Colonic mucosa (tissue), 4 donors: ENCODE measurements at regions not wholly inside any gene's neighbourhood (a gene's known extent, or its start where the extent isn't known, plus 50 kb on each side); places are given as distances from the start of the nearest gene placed in this dataset.

Experiments
- DNase-seq: peaks from one replicate; pipeline ENCODE4 v3.0.0-alpha.2; 2020
- H3K27ac ChIP-seq: fragments of 200-600 bp; one replicate; pipeline ENCODE4 v1.8.0; 2021
- H3K27me3 ChIP-seq: fragments of 200-600 bp; one replicate; pipeline ENCODE4 v1.8.0; 2021
- H3K36me3 ChIP-seq: fragments of 200-600 bp; one replicate; pipeline ENCODE4 v1.8.0; 2021
- H3K4me1 ChIP-seq: fragments of 200-600 bp; one replicate; pipeline ENCODE4 v1.8.0; 2021; ENCODE audit warnings: mild to moderate bottlenecking
- H3K4me3 ChIP-seq: fragments of 200-600 bp; one replicate; pipeline ENCODE4 v1.8.0; 2021
- H3K9ac ChIP-seq, 2 donors: one replicate each; pipeline ENCODE4 v1.7.0; 2013; ENCODE audit warnings: control low read depth in 2 of 2, low read depth in 2 of 2, low read length in 2 of 2
- H3K9me3 ChIP-seq: fragments of 200-600 bp; one replicate; pipeline ENCODE4 v1.8.0; 2021
- intact Hi-C: fragments of 100-400 bp; cut with DNase I; formaldehyde crosslinking; loops from one replicate; pipeline ENCODE4 v1.14.1; 2022
- TF ChIP-seq, protein P1 (sequence below): fragments of 200-600 bp; IDR thresholded peaks from one replicate; pipeline ENCODE4 v1.8.0; 2022; ENCODE audit warnings: antibody characterized with exemption, mild to moderate bottlenecking
- donor health status: healthy.
- donor health status: DM: no; HTN: no; CAD: no.
- donor health status: DM: no; HTN: no; CAD: no.

DNA sequence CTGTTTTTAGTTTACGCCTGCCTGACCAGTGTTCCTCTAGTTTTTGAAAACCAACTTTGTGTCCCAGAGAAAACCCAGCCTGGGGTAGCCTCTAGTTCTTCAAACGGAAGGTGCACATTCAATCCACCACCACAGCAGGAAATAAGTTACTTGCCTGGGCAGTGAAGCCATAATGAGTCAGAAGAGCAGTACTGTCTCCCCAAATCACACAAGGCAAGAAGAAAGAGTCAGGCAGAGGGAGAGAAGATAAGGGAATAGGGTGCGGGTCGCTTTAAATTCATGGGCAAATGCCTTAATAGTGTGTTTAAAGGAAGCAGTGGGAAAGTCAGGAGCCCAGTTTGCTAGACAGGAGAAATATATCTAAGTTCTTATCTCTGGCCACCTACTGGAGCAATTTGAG, 333.8 kb upstream of the GRIA3 start:
- TF ChIP-seq, protein P1, sequence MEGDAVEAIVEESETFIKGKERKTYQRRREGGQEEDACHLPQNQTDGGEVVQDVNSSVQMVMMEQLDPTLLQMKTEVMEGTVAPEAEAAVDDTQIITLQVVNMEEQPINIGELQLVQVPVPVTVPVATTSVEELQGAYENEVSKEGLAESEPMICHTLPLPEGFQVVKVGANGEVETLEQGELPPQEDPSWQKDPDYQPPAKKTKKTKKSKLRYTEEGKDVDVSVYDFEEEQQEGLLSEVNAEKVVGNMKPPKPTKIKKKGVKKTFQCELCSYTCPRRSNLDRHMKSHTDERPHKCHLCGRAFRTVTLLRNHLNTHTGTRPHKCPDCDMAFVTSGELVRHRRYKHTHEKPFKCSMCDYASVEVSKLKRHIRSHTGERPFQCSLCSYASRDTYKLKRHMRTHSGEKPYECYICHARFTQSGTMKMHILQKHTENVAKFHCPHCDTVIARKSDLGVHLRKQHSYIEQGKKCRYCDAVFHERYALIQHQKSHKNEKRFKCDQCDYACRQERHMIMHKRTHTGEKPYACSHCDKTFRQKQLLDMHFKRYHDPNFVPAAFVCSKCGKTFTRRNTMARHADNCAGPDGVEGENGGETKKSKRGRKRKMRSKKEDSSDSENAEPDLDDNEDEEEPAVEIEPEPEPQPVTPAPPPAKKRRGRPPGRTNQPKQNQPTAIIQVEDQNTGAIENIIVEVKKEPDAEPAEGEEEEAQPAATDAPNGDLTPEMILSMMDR, result no peak
- Histone ChIP-seq H3K27ac (no peak overlapping the region), H3K27me3 (no peaks in the 10 kb centered on the region), H3K9me3 (no peaks in the 10 kb centered on the region), H3K9ac (no peak overlapping the region), H3K4me3 (no peak overlapping the region), H3K36me3 (no peaks in the 10 kb centered on the region), H3K4me1 (no peaks in the 10 kb centered on the region)
- intact Hi-C loops, result no loop called here
- DNase-seq, result no peak

DNA sequence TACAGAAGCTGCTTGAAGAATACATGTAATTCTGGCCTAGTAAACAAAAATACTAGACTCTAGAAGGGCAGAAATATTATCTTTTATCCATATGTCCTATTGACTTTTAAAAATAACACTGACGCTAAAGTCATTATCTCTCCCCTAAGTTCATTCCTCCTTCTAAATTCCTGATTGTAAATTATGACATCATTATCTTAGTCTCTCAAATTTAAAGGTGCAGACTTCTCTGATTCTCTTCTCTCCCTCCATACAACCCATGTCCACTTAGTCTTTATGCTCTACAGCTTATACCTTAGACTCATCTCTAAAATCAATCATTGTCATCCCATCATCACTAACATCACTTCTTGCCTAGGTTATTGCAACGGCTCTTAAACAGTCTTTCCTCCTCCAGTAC, 327.9 kb upstream of the GRIA3 start:
- Histone ChIP-seq H3K4me1 (no peaks in the 10 kb centered on the region), H3K27me3 (no peaks in the 10 kb centered on the region), H3K4me3 (no peak overlapping the region), H3K9ac (no peak overlapping the region), H3K27ac (no peak overlapping the region), H3K36me3 (no peaks in the 10 kb centered on the region), H3K9me3 (no peaks in the 10 kb centered on the region)
- no peak for DNase-seq
- TF ChIP-seq, protein P1, result no peak
- intact Hi-C loops, result no loop called here

GRCh38 chrX:122857734-122858133, 326.3 kb upstream of the GRIA3 start:
- H3K9ac ChIP-seq, result no peak overlapping the region

DNA sequence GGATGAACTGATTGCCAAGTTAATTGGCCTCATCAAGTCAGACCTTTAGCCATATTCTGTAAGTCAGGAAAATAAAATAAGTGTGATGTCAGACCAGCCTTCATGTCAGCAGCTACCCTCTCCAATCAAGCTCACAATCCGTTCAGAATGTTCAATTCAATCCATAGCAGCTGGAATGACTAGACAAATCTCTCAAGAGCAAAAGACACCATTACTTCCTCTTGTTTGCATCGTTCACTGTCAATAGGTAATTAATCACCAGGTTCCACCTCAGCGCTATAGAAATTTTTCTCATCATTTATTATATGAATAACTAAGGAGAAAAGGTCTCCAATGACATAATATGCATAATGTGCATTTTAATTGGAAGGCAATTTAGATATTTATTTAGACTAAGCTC, 321.0 kb upstream of the GRIA3 start:
- no peak overlapping the region for H3K4me3 ChIP-seq
- TF ChIP-seq, protein P1, result no peak
- DNase-seq, result no peak

More at GRCh38 chrX:122857734-122858133, 326.3 kb upstream of the GRIA3 start:
- H3K36me3 ChIP-seq, result no peaks in the 10 kb centered on the region
- no peaks in the 10 kb centered on the region for H3K4me1 ChIP-seq
- no peak overlapping the region for H3K27ac ChIP-seq
- H3K9me3 ChIP-seq, result no peaks in the 10 kb centered on the region
- H3K27me3 ChIP-seq, result no peaks in the 10 kb centered on the region
- TF ChIP-seq, protein P1, result no peak
- no peak for DNase-seq
- intact Hi-C loops, result no loop called here
- no peak overlapping the region for H3K4me3 ChIP-seq

DNA sequence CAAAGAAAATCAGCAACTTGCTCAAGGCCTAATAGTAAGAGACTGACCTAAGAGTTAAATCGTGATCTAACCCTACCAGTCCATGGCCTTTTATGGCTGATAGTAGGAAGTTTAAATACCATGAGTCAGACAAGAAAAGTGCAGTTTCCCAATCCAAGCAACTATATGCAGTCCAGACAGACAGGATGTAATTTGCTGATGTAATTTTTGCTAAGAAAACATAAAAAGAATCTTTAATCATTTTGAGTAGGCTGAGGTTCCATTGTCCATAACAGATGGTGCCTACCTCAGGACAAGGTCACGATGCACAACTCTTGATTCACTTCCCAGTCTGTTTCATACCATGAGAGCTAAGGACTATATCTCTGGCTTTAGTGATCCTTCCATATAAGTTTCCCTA, 317.5 kb upstream of the GRIA3 start:
- Histone ChIP-seq H3K36me3 (no peaks in the 10 kb centered on the region), H3K9me3 (no peaks in the 10 kb centered on the region), H3K4me1 (no peaks in the 10 kb centered on the region), H3K27ac (no peak overlapping the region), H3K9ac (no peak overlapping the region), H3K4me3 (no peak overlapping the region), H3K27me3 (no peaks in the 10 kb centered on the region)
- DNase-seq, result no peak
- intact Hi-C loops, result no loop called here
- TF ChIP-seq, protein P1, result no peak

More for the DNA sequence above, 321.0 kb upstream of the GRIA3 start:
- Histone ChIP-seq H3K9me3 (no peaks in the 10 kb centered on the region), H3K27ac (no peak overlapping the region), H3K4me1 (no peaks in the 10 kb centered on the region), H3K9ac (no peak overlapping the region), H3K36me3 (no peaks in the 10 kb centered on the region), H3K27me3 (no peaks in the 10 kb centered on the region)
- intact Hi-C loops, result no loop called here

DNA sequence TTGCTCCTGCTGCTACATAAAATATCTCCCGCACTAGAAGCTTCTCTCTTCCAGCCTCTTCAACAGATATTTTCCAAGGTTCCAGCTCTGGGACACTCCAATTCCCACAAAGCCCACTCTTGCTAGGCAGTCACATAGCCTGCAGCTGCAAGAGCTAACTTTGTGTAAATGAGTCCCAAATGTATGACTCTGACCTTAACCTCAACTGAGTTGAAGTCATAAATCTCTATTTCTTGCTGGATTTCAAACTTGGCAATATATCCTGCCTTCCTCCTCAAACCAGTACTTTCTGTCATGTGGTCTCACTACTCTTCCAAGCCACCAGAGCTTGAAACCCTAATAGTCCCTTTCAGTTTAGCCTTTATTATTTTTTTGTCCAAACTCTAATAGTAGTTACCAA, 315.4 kb upstream of the GRIA3 start:
- no peak overlapping the region for H3K27ac ChIP-seq
- H3K4me3 ChIP-seq, result no peak overlapping the region
- no peaks in the 10 kb centered on the region for H3K36me3 ChIP-seq
- intact Hi-C loops, result no loop called here
- TF ChIP-seq, protein P1, result no peak
- no peaks in the 10 kb centered on the region for H3K9me3 ChIP-seq
- H3K4me1 ChIP-seq, result no peaks in the 10 kb centered on the region
- no peaks in the 10 kb centered on the region for H3K27me3 ChIP-seq
- H3K9ac ChIP-seq, result no peak overlapping the region
- DNase-seq, result no peak
